HuH-7 (cell line): ENCODE measurements at regions not wholly inside any gene's neighbourhood (a gene's known extent, or its start where the extent isn't known, plus 50 kb on each side); places are given as distances from the start of the nearest gene placed in this dataset.
A peak's percentile ranks its signal among the peaks of the same experiment; 100 is the strongest.
"Not testable (repeated sequence)": the region's sequence is repeated elsewhere in the genome, so short reads cannot be mapped to it uniquely, and the experiment has no call there.

ENCODE experiments used
- DNase-seq: peaks from one replicate; pipeline ENCODE4 v3.0.0; 2011; ENCODE audit warnings: low spot score

DNA sequence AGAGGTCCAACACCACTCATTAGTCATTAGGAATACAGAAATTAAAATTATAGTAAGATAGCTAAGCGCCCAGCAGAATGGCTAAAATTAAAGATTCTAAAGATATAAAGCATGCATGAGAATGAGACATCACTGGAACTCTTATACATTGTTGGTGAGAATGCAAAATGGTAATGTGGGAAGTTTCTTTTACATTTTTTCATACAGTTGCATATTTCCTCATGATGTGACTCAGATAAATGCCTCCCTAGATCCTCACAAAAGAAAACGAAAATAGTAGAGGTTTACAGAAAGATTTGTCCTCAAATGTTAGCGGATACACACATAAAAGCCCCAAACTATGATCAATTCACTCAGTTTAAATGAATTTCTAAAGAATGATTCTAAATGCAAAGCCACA, 633.7 kb upstream of the GJE1 start:
- DNase-seq: no peak

GRCh38 chr6:141492521-141493284, 640.0 kb upstream of the GJE1 start:
- no peak for DNase-seq

DNA sequence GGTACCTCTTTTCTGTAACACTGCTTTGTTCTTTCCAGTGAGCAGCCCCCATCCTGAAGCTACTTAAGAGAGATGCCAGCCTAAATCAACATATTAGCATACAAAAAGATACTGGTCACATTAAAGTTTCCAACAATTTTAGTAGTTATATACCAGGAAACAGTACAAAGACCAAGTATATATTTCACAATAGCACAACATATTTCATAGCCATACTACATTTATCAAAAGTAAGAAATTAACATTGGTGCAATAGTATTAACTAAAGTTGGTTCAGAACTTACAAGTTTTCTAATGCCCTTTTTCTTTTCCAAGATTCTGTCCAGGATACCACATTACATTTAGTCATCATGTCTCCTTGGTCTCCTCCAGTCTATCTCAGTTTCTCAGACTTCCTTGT, 641.0 kb upstream of the GJE1 start:
- no peak for DNase-seq

- no peak for DNase-seq
Observed at GRCh38 chr6:141490982-141491381, 641.7 kb upstream of the GJE1 start.

DNA sequence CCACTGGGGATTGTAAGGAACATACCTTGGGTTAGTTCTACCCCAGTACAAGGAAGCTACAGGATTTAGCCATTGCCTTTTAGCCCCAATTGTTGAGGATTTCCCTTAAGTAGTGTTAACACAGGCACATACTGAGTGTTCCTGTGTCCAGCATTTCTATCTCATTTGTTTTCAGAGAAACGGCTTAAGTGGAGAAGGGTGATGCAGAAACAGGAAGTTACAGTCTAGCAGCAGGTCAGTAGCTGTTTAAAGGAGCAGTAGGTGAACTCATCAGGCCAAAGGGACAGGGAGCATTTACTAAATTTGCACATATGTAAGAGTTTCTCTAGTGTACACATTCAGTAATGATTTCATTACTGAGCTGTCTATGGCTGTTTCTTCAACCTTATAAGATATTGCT, 644.2 kb upstream of the GJE1 start:
- no peak for DNase-seq

DNA sequence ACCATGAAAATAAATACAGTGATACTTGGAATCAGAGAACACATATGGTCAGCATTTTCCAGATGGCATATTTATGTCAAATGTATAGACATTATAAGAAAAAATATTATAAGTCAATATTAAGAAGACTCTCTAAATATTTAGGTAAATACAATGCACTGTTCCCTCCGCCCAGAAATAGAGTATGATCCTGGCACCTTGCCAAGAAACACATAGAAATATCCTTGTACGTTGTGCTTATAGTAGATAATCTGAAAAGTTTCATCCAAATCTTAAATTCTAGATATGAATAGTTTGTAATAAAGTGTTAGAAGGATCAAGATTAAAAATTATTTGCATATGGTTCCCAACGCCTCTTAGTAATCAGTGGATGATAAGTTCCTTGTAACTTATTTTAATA, 645.8 kb upstream of the GJE1 start:
- DNase-seq: no peak

DNA sequence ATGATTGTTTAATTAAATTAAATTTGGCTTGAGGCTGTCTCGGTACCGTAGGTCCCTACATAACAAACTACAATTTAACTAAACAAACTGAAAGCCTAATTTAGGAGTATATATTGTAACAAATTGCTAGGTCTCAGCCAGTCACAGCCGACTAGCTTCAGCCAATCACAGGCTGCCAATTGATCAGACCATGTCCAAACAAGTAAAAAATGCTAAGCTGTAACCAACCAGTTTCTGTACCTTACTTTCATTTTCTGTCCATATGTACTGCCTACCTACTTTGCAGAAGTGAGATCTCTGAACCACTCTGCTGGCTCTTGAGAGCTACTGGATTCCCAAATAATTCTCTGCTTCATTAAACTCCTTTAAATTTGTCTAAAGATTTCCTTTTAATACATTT, 648.0 kb upstream of the GJE1 start:
- no peak for DNase-seq

DNA sequence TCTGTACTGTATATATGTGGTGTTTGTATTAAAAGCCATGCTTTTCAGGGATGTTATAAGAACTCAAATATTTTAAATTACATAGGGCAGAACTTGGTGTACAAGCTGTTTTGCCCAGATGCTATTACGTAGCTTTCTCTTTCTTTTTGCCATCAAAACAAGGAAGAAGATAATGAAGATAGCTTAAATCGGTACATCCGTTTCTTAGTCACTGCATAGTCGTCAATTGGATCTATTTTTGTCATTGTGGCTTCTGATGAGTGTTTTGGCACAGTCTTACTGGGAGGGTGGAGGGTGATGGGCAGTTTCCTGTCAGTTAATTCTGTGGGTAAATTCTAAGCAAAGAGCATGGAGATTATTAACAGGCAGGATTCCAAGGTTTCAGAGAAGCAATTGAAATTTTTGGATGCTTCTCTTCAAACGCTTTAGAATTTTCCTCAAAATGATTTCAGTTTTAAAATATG, 649.1 kb upstream of the GJE1 start:
- no peak for DNase-seq

DNA sequence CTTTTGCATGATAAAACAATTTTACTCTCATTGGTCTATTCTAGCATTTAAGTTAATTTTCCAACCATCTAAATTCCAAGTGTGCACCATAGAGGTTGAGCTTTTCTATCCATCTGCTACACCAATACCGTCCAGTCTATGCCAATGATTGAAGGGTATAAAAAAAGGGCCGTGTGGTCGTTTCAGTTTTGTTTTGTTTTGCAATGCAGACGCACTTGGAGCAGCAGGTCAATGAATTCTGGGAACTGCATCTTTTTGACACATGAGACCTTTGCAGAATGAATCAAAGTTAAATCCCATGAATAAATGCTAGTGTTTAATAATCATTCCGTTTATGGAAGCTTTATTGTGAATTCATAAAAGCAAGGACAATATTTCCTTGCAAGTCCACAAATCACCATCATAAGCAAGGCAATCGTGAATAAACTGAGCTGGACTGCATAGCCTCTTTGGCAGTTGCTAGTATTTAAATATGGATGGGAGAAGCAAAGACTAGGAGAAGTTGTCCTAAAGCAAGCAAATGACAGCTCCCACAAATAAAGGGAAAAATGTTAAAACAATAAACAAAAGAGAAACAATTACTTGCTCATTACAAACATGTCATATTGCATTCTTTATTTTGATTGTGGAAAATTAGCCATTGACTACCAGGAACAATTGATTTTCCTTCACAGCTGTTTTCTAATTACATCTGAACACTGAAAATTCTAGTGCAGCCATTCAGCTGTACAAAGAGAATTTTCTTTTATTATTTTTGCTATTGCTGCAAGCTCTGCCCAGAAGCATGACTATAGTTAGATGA, 649.7 kb upstream of the GJE1 start:
- no peak for DNase-seq

- DNase-seq: no peak
Observed at GRCh38 chr6:141475259-141475658, 657.5 kb upstream of the GJE1 start.

- no peak for DNase-seq
Observed at GRCh38 chr6:141472162-141472928, 660.4 kb upstream of the GJE1 start.

GRCh38 chr6:141470810-141471209, 661.9 kb upstream of the GJE1 start:
- no peak for DNase-seq

- no peak for DNase-seq
Observed at GRCh38 chr6:141467881-141468280, 664.8 kb upstream of the GJE1 start.

DNA sequence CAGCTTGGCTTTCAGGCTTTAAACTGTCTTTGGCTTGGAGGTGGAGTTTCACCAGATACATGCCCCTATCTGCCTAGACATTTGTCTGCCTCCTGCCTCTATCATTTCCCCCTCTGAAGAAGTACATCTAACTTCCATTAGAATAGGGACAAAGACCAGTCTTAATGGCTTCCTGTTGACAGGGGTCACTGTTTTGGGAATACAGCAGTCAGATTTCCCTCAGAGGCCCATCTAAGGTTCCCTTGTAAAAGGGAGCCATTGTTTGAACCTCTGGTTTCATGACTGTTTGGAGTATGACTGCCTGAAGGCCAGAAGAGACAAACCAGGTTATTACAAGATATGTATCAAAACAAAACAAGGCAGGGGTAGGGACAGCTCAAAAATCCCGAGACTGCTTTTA, 665.7 kb upstream of the GJE1 start:
- DNase-seq: peak; percentile 26

DNA sequence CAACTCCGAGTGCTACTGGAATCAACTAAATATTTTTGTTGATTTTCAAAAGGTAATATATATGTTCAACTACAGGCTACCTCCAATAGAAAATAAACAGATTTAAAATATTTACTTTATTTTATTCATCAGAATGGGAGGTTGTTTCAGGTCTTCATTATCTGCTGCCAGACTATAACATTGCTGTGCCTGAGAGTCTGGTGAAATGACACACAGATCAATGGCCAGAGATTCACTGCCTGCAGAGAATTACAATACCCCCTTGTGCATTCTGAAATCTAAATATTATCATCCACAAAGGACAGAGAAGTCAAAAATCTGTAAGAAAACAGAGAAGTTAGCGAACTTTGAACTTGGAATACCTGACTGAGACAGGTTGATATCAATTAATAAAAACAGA, 667.8 kb upstream of the GJE1 start:
- DNase-seq: no peak

GRCh38 chr6:141464490-141464889, 668.2 kb upstream of the GJE1 start:
- no peak for DNase-seq

GRCh38 chr6:141463237-141463977, 669.3 kb upstream of the GJE1 start:
- DNase-seq: no peak

DNA sequence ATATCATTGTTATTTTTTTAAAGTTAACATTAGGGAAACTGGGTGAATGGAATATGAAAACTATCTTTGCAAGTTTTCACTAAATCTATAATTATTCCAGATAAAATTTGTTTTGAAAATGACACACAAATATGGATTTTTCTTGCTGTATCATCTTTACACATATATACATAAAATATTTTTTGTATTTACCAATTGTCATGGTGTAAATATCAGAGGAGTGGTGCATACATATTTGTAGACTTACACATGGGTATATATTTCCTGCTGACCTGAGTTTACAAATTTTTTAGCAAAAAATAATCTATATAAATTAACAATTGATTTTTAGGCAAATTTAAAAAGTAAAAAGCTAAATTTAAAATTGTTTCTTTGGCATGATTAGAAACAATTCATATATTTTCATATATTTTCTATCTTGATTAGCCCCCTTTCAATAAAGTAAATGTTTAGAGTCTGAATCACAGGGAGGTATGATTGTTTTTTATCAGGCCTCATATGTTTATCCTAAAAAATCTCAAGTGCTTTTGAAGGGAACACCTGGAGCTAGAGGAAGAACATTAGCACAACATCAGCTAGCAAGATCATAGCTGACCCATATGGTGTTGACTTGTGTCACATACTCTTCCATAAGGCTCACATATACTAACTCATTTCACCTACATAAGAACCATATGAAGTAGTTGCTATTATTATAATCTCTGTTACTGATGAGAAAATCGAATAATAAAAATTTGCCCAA, 671.8 kb upstream of the GJE1 start:
- DNase-seq: no peak

DNA sequence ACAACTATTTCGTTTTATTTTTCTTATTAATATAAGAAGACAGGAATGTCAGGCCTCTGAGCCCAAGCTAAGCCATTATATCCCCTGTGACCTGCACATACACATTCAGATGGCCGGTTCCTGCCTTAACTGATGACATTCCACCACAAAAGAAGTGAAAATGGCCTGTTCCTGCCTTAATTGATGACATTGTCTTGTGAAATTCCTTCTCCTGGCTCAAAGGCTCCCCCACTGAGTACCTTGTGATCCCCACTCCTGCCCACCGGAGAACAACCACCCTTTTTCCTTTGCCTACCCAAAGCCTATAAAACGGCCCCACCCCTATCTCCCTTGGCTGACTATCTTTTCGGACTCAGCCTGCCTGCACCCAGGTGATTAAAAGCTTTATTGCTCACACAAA, 672.5 kb upstream of the GJE1 start:
- not testable (repeated sequence) for DNase-seq

- not testable (repeated sequence) for DNase-seq
Observed at GRCh38 chr6:141457984-141458383, 674.7 kb upstream of the GJE1 start.

GRCh38 chr6:141452354-141452686, 680.4 kb upstream of the GJE1 start:
- DNase-seq: no peak
